Neural crest cell (in vitro differentiated cells): ENCODE measurements at regions not wholly inside any gene's neighbourhood (a gene's known extent, or its start where the extent isn't known, plus 50 kb on each side); places are given as distances from the start of the nearest gene placed in this dataset.

Experiments
- DNase-seq: peaks from one replicate; pipeline ENCODE4 v3.0.0; 2021; ENCODE audit warnings: low read depth, mixed read lengths, low spot score
- H3K27ac Mint-ChIP-seq: one replicate; pipeline ENCODE4 v1.8.0; 2021; ENCODE audit warnings: mild to moderate bottlenecking, mixed read lengths; ENCODE audit not compliant: unreplicated experiment
- H3K27me3 Mint-ChIP-seq: 2 replicates; pipeline ENCODE4 v1.8.0; 2021; ENCODE audit warnings: low read depth, mild to moderate bottlenecking, mixed read lengths
- H3K36me3 Mint-ChIP-seq: 2 replicates; pipeline ENCODE4 v1.8.0; 2021; ENCODE audit warnings: low read depth, mild to moderate bottlenecking, mixed read lengths
- H3K4me1 Mint-ChIP-seq: 2 replicates; pipeline ENCODE4 v1.8.0; 2021; ENCODE audit warnings: mixed read lengths
- H3K4me3 Mint-ChIP-seq: one replicate; pipeline ENCODE4 v1.8.0; 2021; ENCODE audit warnings: mild to moderate bottlenecking, mixed read lengths
- H3K9me3 Mint-ChIP-seq: 2 replicates; pipeline ENCODE4 v1.8.0; 2021; ENCODE audit warnings: mixed read lengths
- TF ChIP-seq, protein P1 (sequence below): fragments of 200-600 bp; sonication (generic); conservative IDR thresholded peaks from 2 replicates; pipeline ENCODE4 v1.5.0; 2021; ENCODE audit warnings: antibody characterized with exemption, mild to moderate bottlenecking

DNA sequence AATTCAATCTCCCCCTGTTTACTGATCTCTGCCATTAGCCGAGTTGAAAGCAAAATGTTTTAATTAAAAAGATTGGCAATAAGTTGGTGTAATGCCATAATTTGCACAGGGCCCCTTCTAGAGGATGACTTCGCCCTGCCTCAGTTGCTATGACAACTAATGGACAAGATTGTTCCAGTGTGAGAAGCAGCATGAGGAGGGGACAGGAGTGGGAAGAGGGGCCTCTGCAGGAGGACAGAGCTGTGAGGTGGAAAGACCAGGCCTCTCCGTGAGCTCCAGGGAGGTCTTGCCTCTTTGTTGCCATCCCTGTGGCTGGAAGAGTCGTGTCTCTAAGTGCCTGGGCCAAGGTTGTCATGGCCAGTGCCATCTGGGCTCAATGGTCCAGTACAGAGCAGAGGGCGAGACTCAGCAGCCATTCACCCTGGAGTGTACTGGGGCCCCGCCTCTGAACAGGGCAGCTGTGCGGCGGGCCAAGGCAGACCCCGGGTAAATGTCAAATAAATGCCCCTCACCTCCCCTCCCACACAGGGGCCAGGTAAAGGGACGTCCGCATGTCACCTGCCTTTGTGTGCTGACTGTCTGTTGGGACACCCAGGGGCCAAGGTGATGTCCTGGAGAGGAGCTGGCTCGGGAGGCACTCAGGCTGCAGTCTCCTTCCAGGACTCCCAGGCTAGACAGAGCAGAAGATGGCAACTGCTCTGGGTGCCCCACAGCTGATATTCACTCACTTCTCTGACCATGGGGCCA lies 97.0 kb upstream of the RET start:
- no peak for DNase-seq
- no peaks in the 10 kb centered on the region for H3K36me3 Mint-ChIP-seq
- H3K27me3 Mint-ChIP-seq, result no peaks in the 10 kb centered on the region
- H3K4me1 Mint-ChIP-seq, result peaks cover 7% of the 10 kb centered on the region
- H3K4me3 Mint-ChIP-seq, result no peak overlapping the region
- peak overlapping the region; percentile 35 for H3K27ac Mint-ChIP-seq
- TF ChIP-seq, protein P1, sequence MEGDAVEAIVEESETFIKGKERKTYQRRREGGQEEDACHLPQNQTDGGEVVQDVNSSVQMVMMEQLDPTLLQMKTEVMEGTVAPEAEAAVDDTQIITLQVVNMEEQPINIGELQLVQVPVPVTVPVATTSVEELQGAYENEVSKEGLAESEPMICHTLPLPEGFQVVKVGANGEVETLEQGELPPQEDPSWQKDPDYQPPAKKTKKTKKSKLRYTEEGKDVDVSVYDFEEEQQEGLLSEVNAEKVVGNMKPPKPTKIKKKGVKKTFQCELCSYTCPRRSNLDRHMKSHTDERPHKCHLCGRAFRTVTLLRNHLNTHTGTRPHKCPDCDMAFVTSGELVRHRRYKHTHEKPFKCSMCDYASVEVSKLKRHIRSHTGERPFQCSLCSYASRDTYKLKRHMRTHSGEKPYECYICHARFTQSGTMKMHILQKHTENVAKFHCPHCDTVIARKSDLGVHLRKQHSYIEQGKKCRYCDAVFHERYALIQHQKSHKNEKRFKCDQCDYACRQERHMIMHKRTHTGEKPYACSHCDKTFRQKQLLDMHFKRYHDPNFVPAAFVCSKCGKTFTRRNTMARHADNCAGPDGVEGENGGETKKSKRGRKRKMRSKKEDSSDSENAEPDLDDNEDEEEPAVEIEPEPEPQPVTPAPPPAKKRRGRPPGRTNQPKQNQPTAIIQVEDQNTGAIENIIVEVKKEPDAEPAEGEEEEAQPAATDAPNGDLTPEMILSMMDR, result no peak
- H3K9me3 Mint-ChIP-seq, result no peaks in the 10 kb centered on the region

GRCh38 chr10:42980553-42981357 lies 96.1 kb upstream of the RET start:
- Mint-ChIP-seq H3K27ac (peak overlapping the region; percentile 19), H3K4me3 (no peak overlapping the region), H3K27me3 (no peaks in the 10 kb centered on the region), H3K4me1 (peaks cover 7% of the 10 kb centered on the region), H3K36me3 (no peaks in the 10 kb centered on the region), H3K9me3 (no peaks in the 10 kb centered on the region)
- TF ChIP-seq, protein P1, result no peak
- DNase-seq, result no peak

DNA sequence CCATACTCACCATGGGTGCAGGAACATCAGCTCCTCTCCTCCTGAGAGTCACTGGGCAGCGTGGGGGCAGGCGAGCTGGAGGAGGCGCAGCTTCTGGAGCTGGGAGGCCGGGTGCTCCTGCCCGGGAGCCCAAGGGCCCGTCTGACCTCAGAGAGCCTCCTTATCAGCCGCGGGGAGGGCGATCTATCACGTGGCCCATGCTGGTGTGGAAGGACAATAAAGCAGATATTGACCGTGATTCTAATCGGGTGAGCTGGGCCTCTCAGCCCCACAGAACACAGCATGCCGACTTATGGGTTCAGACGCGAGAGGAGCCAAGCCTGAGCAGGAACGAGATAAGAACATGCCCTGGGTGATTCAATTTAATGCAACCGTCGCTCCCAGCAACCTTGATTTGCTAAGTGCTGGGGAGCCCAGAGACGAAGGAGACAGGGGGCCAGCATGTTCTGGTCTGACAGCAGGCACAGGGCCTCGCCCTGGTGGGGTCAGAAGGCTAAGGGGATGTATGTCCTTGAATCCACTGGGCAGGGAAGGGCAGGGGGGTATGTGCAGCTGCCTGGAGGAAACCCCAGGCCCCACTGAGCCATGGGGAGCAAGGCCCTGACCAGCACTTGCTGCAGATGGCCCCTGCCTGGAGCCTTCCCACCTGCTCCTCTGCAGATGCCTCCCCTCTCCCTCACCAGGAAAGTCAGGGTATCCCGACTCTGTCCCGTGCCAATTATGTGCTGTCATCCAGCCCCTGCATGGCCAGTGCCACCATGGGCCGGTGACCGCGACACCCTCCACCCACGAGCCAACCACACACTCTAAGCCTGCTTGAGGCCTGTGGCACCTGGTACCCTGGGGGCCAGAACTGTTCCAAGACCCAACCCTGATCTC lies 95.3 kb upstream of the RET start:
- no peaks in the 10 kb centered on the region for H3K9me3 Mint-ChIP-seq
- TF ChIP-seq, protein P1, result no peak
- no peak for DNase-seq
- H3K27me3 Mint-ChIP-seq, result no peaks in the 10 kb centered on the region
- H3K4me3 Mint-ChIP-seq, result no peak overlapping the region
- H3K36me3 Mint-ChIP-seq, result no peaks in the 10 kb centered on the region
- peaks cover 7% of the 10 kb centered on the region for H3K4me1 Mint-ChIP-seq
- peak overlapping the region; percentile 19 for H3K27ac Mint-ChIP-seq

- no peak overlapping the region for H3K4me3 Mint-ChIP-seq
- TF ChIP-seq, protein P1, result no peak
- H3K27ac Mint-ChIP-seq, result peak overlapping the region; percentile 67
- peaks cover 11% of the 10 kb centered on the region for H3K4me1 Mint-ChIP-seq
- no peaks in the 10 kb centered on the region for H3K36me3 Mint-ChIP-seq
- no peaks in the 10 kb centered on the region for H3K27me3 Mint-ChIP-seq
- no peaks in the 10 kb centered on the region for H3K9me3 Mint-ChIP-seq
- no peak for DNase-seq
Observed at GRCh38 chr10:42982891-42983506, 93.9 kb upstream of the RET start.

DNA sequence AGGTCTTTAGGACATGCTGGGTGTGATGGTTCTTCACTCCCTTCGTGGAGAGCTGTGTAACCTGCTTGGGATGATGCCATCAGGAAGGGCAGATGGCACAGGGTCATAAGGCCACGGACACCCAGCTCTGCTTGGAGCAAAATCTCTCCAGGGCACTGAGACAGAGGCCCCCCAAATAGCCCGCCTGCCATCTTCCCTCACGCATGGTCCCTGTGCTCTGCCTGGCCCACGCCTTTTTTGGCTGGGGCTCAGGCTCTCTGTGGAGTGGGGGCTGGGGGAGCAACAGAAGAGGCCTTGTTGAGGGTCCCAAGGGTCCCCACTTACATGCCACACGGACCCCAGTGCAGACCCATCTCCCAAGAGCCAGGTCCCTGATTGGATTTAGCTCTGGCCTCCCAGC lies 93.3 kb upstream of the RET start:
- Mint-ChIP-seq H3K4me3 (no peak overlapping the region), H3K36me3 (no peaks in the 10 kb centered on the region), H3K4me1 (peaks cover 13% of the 10 kb centered on the region), H3K27ac (no peak overlapping the region), H3K27me3 (no peaks in the 10 kb centered on the region), H3K9me3 (no peaks in the 10 kb centered on the region)
- no peak for DNase-seq
- TF ChIP-seq, protein P1, result no peak
